B cell (primary cell): ENCODE measurements at regions not wholly inside any gene's neighbourhood (a gene's known extent, or its start where the extent isn't known, plus 50 kb on each side); places are given as distances from the start of the nearest gene placed in this dataset.

ENCODE experiments used
- ATAC-seq: fragments of 200-7000 bp; cut with Tn5 transposase; one replicate; pipeline ENCODE4 v1.10.0; 2021; ENCODE audit warnings: low read depth, mild to moderate bottlenecking, moderate number of reproducible peaks, moderate library complexity
- CTCF ChIA-PET: fragments of 350-600 bp; sonication (Branson Sonifier 250); formaldehyde crosslinking; loops from one replicate; lab custom pipeline; 2021; ENCODE audit warnings: antibody characterized with exemption, inconsistent platforms; lab: Charles Lee
- POLR2A ChIA-PET: fragments of 350-600 bp; sonication (Branson Sonifier 250); formaldehyde crosslinking; loops from one replicate; lab custom pipeline; 2021; ENCODE audit warnings: antibody characterized with exemption; lab: Charles Lee
- DNase-seq: peaks from one replicate; pipeline ENCODE4 v3.0.0; 2013
- H2AFZ ChIP-seq: 2 replicates; pipeline ENCODE4 v1.6.1; 2012; ENCODE audit warnings: mild to moderate bottlenecking, low read depth, low read length; ENCODE audit not compliant: insufficient read depth, poor library complexity, severe bottlenecking
- H3K27ac ChIP-seq, 2 donors: 1 replicate in 1 of 2; 2 replicates in 1 of 2; pipeline ENCODE4 v1.5.1; 2012 to 2013; ENCODE audit warnings: low read length in 2 of 2, mild to moderate bottlenecking in 2 of 2, moderate library complexity in 1 of 2
- H3K27me3 ChIP-seq, 4 experiments: fragments of 200-600 bp in 1 of 4; sonication (generic) in 1 of 4; replicated peaks in 1 of 4; 1 replicate in 2 of 4; 2 replicates in 2 of 4; pipeline versions ENCODE4 v1.6.1 to v1.7.0; 2013 to 2016; ENCODE audit warnings: low read length in 3 of 4, mild to moderate bottlenecking in 2 of 4, mixed read lengths in 1 of 4, moderate library complexity in 1 of 4; ENCODE audit not compliant: insufficient read depth in 4 of 4, control insufficient read depth in 3 of 4; ENCODE audit errors: control extremely low read depth in 1 of 4
- H3K36me3 ChIP-seq, 2 experiments: replicated peaks in 1 of 2; 1 replicate in 1 of 2; 2 replicates in 1 of 2; pipeline versions ENCODE4 v1.6.1 to v1.7.1; 2013; ENCODE audit warnings: low read length in 1 of 2; ENCODE audit not compliant: insufficient read depth in 2 of 2, control insufficient read depth in 1 of 2; ENCODE audit errors: control extremely low read depth in 1 of 2, extremely low read depth in 1 of 2
- H3K4me1 ChIP-seq, 2 donors: fragments of 200-600 bp in 1 of 2; sonication (generic) in 1 of 2; 1 replicate in 1 of 2; 2 replicates in 1 of 2; pipeline versions ENCODE4 v1.5.1 to v1.6.1; 2013 to 2017; ENCODE audit warnings: low read length in 2 of 2; ENCODE audit not compliant: control insufficient read depth in 2 of 2, insufficient read depth in 2 of 2
- H3K4me2 ChIP-seq: replicated peaks from 2 replicates; pipeline ENCODE3; 2012; ENCODE audit warnings: mild to moderate bottlenecking, low read depth, low read length; ENCODE audit not compliant: poor library complexity, severe bottlenecking
- H3K4me3 ChIP-seq, 5 experiments: fragments of 200-600 bp in 1 of 5; sonication (generic) in 1 of 5; 1 replicate in 3 of 5; 2 replicates in 2 of 5; pipeline versions ENCODE4 v1.5.1 to v1.7.0; 2011 to 2016; ENCODE audit warnings: low read length in 4 of 5, mild to moderate bottlenecking in 4 of 5, low read depth in 2 of 5, control low read depth in 1 of 5, moderate library complexity in 1 of 5; ENCODE audit not compliant: insufficient read depth in 1 of 5; ENCODE audit errors: control extremely low read depth in 1 of 5, extremely low read depth in 1 of 5
- H3K79me2 ChIP-seq: fragments of 200-600 bp; sonication (generic); one replicate; pipeline ENCODE4 v1.6.0; 2016; ENCODE audit warnings: low read length; ENCODE audit not compliant: control insufficient read depth, insufficient read depth
- H3K9ac ChIP-seq: fragments of 200-600 bp; sonication (generic); 2 replicates; pipeline ENCODE4 v1.6.1; 2017; ENCODE audit warnings: mild to moderate bottlenecking, low read length, moderate library complexity
- H3K9me3 ChIP-seq, 3 donors: one replicate each; pipeline versions ENCODE4 v1.6.1 to v1.7.1; 2013; ENCODE audit warnings: low read length in 2 of 3; ENCODE audit not compliant: control insufficient read depth in 2 of 3, insufficient read depth in 1 of 3; ENCODE audit errors: control extremely low read depth in 1 of 3
- H4K20me1 ChIP-seq: 2 replicates; pipeline ENCODE4 v1.6.0; 2012; ENCODE audit warnings: mild to moderate bottlenecking, low read length; ENCODE audit not compliant: insufficient read depth, control insufficient read depth, poor library complexity, severe bottlenecking
- H3K27ac Mint-ChIP-seq: one replicate; pipeline ENCODE4 v1.8.0; 2021; ENCODE audit warnings: mixed read lengths
- H3K27me3 Mint-ChIP-seq: one replicate; pipeline ENCODE4 v1.8.0; 2021; ENCODE audit warnings: mixed read lengths
- H3K4me1 Mint-ChIP-seq: one replicate; pipeline ENCODE4 v1.8.0; 2021; ENCODE audit warnings: mixed read lengths
- H3K4me3 Mint-ChIP-seq: one replicate; pipeline ENCODE4 v1.8.0; 2021; ENCODE audit warnings: mixed read lengths
- H3K9me3 Mint-ChIP-seq: one replicate; pipeline ENCODE4 v1.8.0; 2022; ENCODE audit warnings: mixed read lengths; ENCODE audit not compliant: insufficient read depth
- CTCF ChIP-seq: fragments of 200-600 bp; IDR thresholded peaks from one replicate; pipeline ENCODE4 v1.8.0; 2022; ENCODE audit warnings: antibody characterized with exemption, mild to moderate bottlenecking
- EZH2 ChIP-seq: IDR thresholded peaks from 2 replicates; pipeline ENCODE4 v1.6.1; 2012; ENCODE audit warnings: borderline replicate concordance, low read depth, mild to moderate bottlenecking, moderate library complexity, low read length; ENCODE audit not compliant: insufficient read depth, poor library complexity, severe bottlenecking
- WGBS: methylation state at CpG from one replicate; pipeline ENCODE4 v1.1.5; 2013; ENCODE audit warnings: missing lambda C conversion rate; ENCODE audit not compliant: insufficient coverage; 5-methylcytosine and 5-hydroxymethylcytosine counted together
- intact Hi-C: fragments of 100-400 bp; cut with micrococcal nuclease; formaldehyde crosslinking; loops from one replicate; pipeline ENCODE4 v1.10.0; 2022

GRCh38 chr5:54756301-54756700 lies 229.1 kb downstream of the ESM1 start:
- Histone ChIP-seq H3K27ac (peak overlapping the region; percentile 14 to 75), H3K36me3 (no peaks in the 10 kb centered on the region), H3K27me3 (no peaks in the 10 kb centered on the region), H4K20me1 (no peaks in the 10 kb centered on the region), H3K9ac (no peak overlapping the region), H3K4me3 (no peak overlapping the region), H3K9me3 (no peaks in the 10 kb centered on the region), H2AFZ (peak overlapping the region; percentile 47), H3K4me1 (peaks cover 48 to 59% of the 10 kb centered on the region in 2 donors), H3K79me2 (peaks cover 5% of the 10 kb centered on the region), H3K4me2 (peak overlapping the region; percentile 77)
- WGBS, result 50% methylated on average over 2 of the region's 4 CpGs
- Mint-ChIP-seq H3K4me3 (peak overlapping the region; percentile 29), H3K9me3 (no peaks in the 10 kb centered on the region), H3K27ac (peak overlapping the region; percentile 93), H3K27me3 (no peaks in the 10 kb centered on the region), H3K4me1 (peaks cover 65% of the 10 kb centered on the region)
- ChIA-PET CTCF (interaction anchor here (1.2 to 1.8 kb wide), 3 partner anchors 9 to 13 kb away, joined by 3 to 4 read pairs (median 3); no protein-coding TSS in a partner anchor), POLR2A (no interaction called here)
- DNase-seq (no peak), ATAC-seq (no peak)
- TF ChIP-seq CTCF, result no peak
- TF ChIP-seq EZH2, result no peak
- intact Hi-C loops, result no loop called here

- peak overlapping the region; percentile 30 for H3K9ac ChIP-seq
- ChIA-PET POLR2A (no interaction called here), CTCF (interaction anchor here (2.1 to 2.5 kb wide), 3 partner anchors 14 to 238 kb away, joined by 7 to 11 read pairs (median 8); partner anchors contain the start of gene SNX18)
- no peak for TF ChIP-seq CTCF
- no peak for TF ChIP-seq EZH2
- 0% methylated on average over 2 of the region's 2 CpGs for WGBS
- H3K36me3 ChIP-seq, result no peaks in the 10 kb centered on the region
- intact Hi-C loops, result loop anchor here (1.0 to 5.0 kb wide), 3 partner anchors 18 to 77 kb away; no protein-coding TSS in a partner anchor
- peak overlapping the region; percentile 67 to 75 for H3K27ac ChIP-seq
- H3K27me3 ChIP-seq, result no peaks in the 10 kb centered on the region
- peak overlapping the region in 1 of 5 experiments; percentile 35 for H3K4me3 ChIP-seq
- peaks cover 48 to 61% of the 10 kb centered on the region in 2 donors for H3K4me1 ChIP-seq
- ATAC-seq (peak; percentile 80), DNase-seq (peak; percentile 62)
- no peaks in the 10 kb centered on the region for H3K9me3 Mint-ChIP-seq
- peak overlapping the region; percentile 39 for H2AFZ ChIP-seq
- H3K79me2 ChIP-seq, result peaks cover 12% of the 10 kb centered on the region
- peaks cover 66% of the 10 kb centered on the region for H3K4me1 Mint-ChIP-seq
- no peaks in the 10 kb centered on the region for H4K20me1 ChIP-seq
- H3K9me3 ChIP-seq, result no peaks in the 10 kb centered on the region
- H3K4me2 ChIP-seq, result peak overlapping the region; percentile 77
- peak overlapping the region; percentile 75 for H3K4me3 Mint-ChIP-seq
- no peaks in the 10 kb centered on the region for H3K27me3 Mint-ChIP-seq
- H3K27ac Mint-ChIP-seq, result peak overlapping the region; percentile 93
Observed at GRCh38 chr5:54754878-54755277, 230.5 kb downstream of the ESM1 start.
